Endothelial cell of umbilical vein (primary cell): ENCODE measurements at regions not wholly inside any gene's neighbourhood (a gene's known extent, or its start where the extent isn't known, plus 50 kb on each side); places are given as distances from the start of the nearest gene placed in this dataset.
"Not testable (repeated sequence)": the region's sequence is repeated elsewhere in the genome, so short reads cannot be mapped to it uniquely, and the experiment has no call there.

Experiments
- BruUV-seq: library from RNA; stranded (reverse); fragments of 400-500 nt; replicated peaks from 2 replicates; lab custom pipeline; 2021; lab: Mats Ljungman, UMichigan
- CTCF ChIA-PET: fragments of 300-600, 350-600 bp; sonication (Branson Sonifier 250); formaldehyde crosslinking; loops from one replicate; lab custom pipeline; 2021; ENCODE audit warnings: antibody characterized with exemption, inconsistent platforms; lab: Charles Lee
- POLR2A ChIA-PET: fragments of 300-600, 350-600 bp; sonication (Branson Sonifier 250); formaldehyde crosslinking; loops from one replicate; lab custom pipeline; 2021; ENCODE audit warnings: antibody characterized with exemption, inconsistent platforms; lab: Charles Lee
- DNase-seq: peaks from one replicate; pipeline ENCODE4 v3.0.0-alpha.2; 2011; ENCODE audit warnings: low read depth, low spot score
- FAIRE-seq: peaks from 2 replicates; lab custom pipeline; 2011; peaks lifted over from hg19 to GRCh38; lab: Jason Lieb, UNC
- H2AFZ ChIP-seq: 2 replicates; pipeline ENCODE4 v1.6.0; 2012; ENCODE audit warnings: low read depth, low read length, control low read depth, inconsistent platforms
- H3K27ac ChIP-seq: 2 replicates; pipeline ENCODE4 v1.5.1; 2011; ENCODE audit warnings: low read depth, mild to moderate bottlenecking, control low read depth, low read length, moderate library complexity; ENCODE audit not compliant: insufficient read depth
- H3K27me3 ChIP-seq, 2 experiments: 2 replicates each; pipeline versions ENCODE4 v1.6.0 to v1.6.1; 2011; ENCODE audit warnings: low read length in 2 of 2, mixed read lengths in 1 of 2; ENCODE audit not compliant: control insufficient read depth in 2 of 2, insufficient read depth in 2 of 2
- H3K36me3 ChIP-seq, 2 experiments: 2 replicates in 1 of 2; 3 replicates in 1 of 2; pipeline ENCODE4 v1.5.1; 2011; ENCODE audit warnings: low read length in 2 of 2, mild to moderate bottlenecking in 1 of 2, moderate library complexity in 1 of 2; ENCODE audit not compliant: control insufficient read depth in 2 of 2, insufficient read depth in 2 of 2; ENCODE audit errors: extremely low read depth in 1 of 2
- H3K4me1 ChIP-seq: 3 replicates; pipeline ENCODE4 v1.5.1; 2011; ENCODE audit warnings: mild to moderate bottlenecking, low read length; ENCODE audit not compliant: control insufficient read depth, insufficient read depth; ENCODE audit errors: extremely low read depth
- H3K4me2 ChIP-seq: 2 replicates; pipeline ENCODE4 v1.6.1; 2011; ENCODE audit warnings: low read length, control low read depth, mixed read lengths; ENCODE audit not compliant: insufficient read depth
- H3K4me3 ChIP-seq, 3 experiments: fragments of 200-600 bp in 1 of 3; sonication (generic), shearing (Covaris generic) in 1 of 3; replicated peaks in 1 of 3; 2 replicates each; pipeline ENCODE4 v1.5.1; 2011 to 2016; ENCODE audit warnings: control low read depth in 3 of 3, low read length in 3 of 3, mild to moderate bottlenecking in 2 of 3, inconsistent platforms in 1 of 3, low read depth in 1 of 3, moderate library complexity in 1 of 3; ENCODE audit not compliant: insufficient read depth in 1 of 3
- H3K79me2 ChIP-seq: 2 replicates; pipeline ENCODE4 v1.6.0; 2012; ENCODE audit warnings: low read length, inconsistent platforms; ENCODE audit not compliant: control insufficient read depth, insufficient read depth
- H3K9ac ChIP-seq: replicated peaks from 2 replicates; pipeline ENCODE3; 2011; ENCODE audit warnings: low read length, control low read depth; ENCODE audit not compliant: insufficient read depth; ENCODE audit errors: extremely low read depth
- H3K9me1 ChIP-seq: replicated peaks from 3 replicates; pipeline ENCODE4 v1.6.0; 2011; ENCODE audit warnings: mild to moderate bottlenecking, low read length; ENCODE audit not compliant: control insufficient read depth, insufficient read depth; ENCODE audit errors: extremely low read depth
- H3K9me3 ChIP-seq: replicated peaks from 2 replicates; pipeline ENCODE4 v1.5.1; 2012; ENCODE audit warnings: low read length, inconsistent platforms; ENCODE audit not compliant: control insufficient read depth, insufficient read depth
- H4K20me1 ChIP-seq: replicated peaks from 2 replicates; pipeline ENCODE3; 2011; ENCODE audit warnings: mild to moderate bottlenecking, low read length; ENCODE audit not compliant: control insufficient read depth, insufficient read depth; ENCODE audit errors: extremely low read depth
- EZH2 ChIP-seq: IDR thresholded peaks from 2 replicates; pipeline ENCODE4 v1.6.1; 2012; ENCODE audit warnings: borderline replicate concordance, low read depth, mild to moderate bottlenecking, moderate library complexity, low read length, inconsistent platforms; ENCODE audit not compliant: severe bottlenecking
- dilution Hi-C: fragments of 300-500 bp; cut with MboI; formaldehyde crosslinking; loops from one replicate; pipeline ENCODE4 v1.15.0; 2019; ENCODE audit warnings: low sequenced_read_pairs; ENCODE audit not compliant: extremely low pct_ligation_motif_present
- intact Hi-C: fragments of 100-400 bp; cut with micrococcal nuclease; formaldehyde crosslinking; loops from one replicate; pipeline ENCODE4 v1.10.0; 2022

- intact Hi-C loops, BruUV-seq, POLR2A ChIA-PET, dilution Hi-C loops, H3K4me3 ChIP-seq, CTCF ChIA-PET, H3K27ac ChIP-seq, H4K20me1 ChIP-seq, H3K9ac ChIP-seq, DNase-seq, H3K4me1 ChIP-seq, H3K9me1 ChIP-seq, H3K9me3 ChIP-seq, FAIRE-seq, H3K4me2 ChIP-seq, H2AFZ ChIP-seq, H3K36me3 ChIP-seq, H3K79me2 ChIP-seq, H3K27me3 ChIP-seq: not testable (repeated sequence)
Measured at GRCh38 chr9:62833323-62834200, 1643.7 kb downstream of the SPATA31A7 start.

DNA sequence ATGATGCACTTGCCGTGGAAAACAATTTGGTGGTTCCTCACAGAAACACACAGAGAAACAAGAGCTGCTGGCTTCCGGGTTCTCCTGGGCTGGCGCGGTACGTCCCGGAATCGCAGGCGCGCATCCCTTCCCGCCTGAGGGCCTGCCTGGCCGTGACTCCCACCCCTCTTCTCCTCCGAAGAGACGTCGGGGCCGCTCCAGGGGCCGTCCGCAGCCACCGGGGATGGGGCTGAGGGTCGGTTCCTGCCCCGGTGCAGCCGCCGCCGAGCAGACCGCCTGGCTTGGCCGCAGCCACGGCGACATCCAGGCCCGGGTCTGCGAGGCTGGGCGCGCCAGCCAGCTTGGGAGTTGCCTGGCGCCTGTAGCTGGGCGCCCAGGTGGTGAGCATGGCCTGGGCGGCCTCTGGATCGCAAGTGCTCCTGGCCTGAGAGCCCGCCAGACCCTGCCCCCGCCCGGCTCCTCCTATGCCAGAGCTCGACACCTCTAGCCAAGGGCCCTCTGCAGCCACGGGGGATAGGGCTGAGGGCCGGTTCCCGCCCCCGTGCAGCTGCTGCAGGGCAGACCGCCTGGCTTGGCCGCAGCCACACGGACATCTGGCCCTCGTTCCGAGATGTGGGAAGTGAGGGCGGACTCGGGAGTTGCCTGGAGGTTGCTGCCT, 1647.5 kb downstream of the SPATA31A7 start:
- H3K9ac ChIP-seq, DNase-seq, H3K27ac ChIP-seq, CTCF ChIA-PET, dilution Hi-C loops, H3K9me1 ChIP-seq, H3K27me3 ChIP-seq, BruUV-seq, H3K79me2 ChIP-seq, FAIRE-seq, H4K20me1 ChIP-seq, H3K4me1 ChIP-seq, intact Hi-C loops, H3K9me3 ChIP-seq, POLR2A ChIA-PET, H3K36me3 ChIP-seq: not testable (repeated sequence)
- H2AFZ ChIP-seq = peak overlapping the region; percentile 68
- H3K4me3 ChIP-seq = peak overlapping the region in 2 of 3 experiments; percentile 11 to 23
- peak; percentile 64 for TF ChIP-seq EZH2
- peak overlapping the region; percentile 47 for H3K4me2 ChIP-seq
